ENCODE measurements at regions not wholly inside any gene's neighbourhood (a gene's known extent, or its start where the extent isn't known, plus 50 kb on each side); places are given as distances from the start of the nearest gene placed in this dataset.
"Not testable (repeated sequence)": the region's sequence is repeated elsewhere in the genome, so short reads cannot be mapped to it uniquely, and the experiment has no call there.

GRCh38 chr5:163961230-163961629, 455.8 kb downstream of the MAT2B start:
- H3K4me3 Mint-ChIP-seq; intact Hi-C loops (cut with micrococcal nuclease); H3K4me1 Mint-ChIP-seq (ENCODE audit: low read depth); H3K27me3 Mint-ChIP-seq; H3K36me3 Mint-ChIP-seq; H3K27ac Mint-ChIP-seq; DNase-seq; H3K9me3 Mint-ChIP-seq; CTCF ChIA-PET; POLR2A ChIA-PET: not testable (repeated sequence)

- no peak for DNase-seq
- intact Hi-C loops (cut with micrococcal nuclease), result no loop called here
- Mint-ChIP-seq H3K27ac (no peak overlapping the region), H3K36me3 (no peaks in the 10 kb centered on the region), H3K9me3 (no peaks in the 10 kb centered on the region), H3K4me1 (ENCODE audit: low read depth) (no peaks in the 10 kb centered on the region), H3K27me3 (no peaks in the 10 kb centered on the region), H3K4me3 (no peak overlapping the region)
- CTCF ChIA-PET, result no interaction called here
- POLR2A ChIA-PET, result no interaction called here
These were observed 458.5 kb downstream of the MAT2B start for GRCh38 chr5:163963881-163964280.

- Mint-ChIP-seq H3K27me3 (no peaks in the 10 kb centered on the region), H3K36me3 (no peaks in the 10 kb centered on the region), H3K4me3 (no peak overlapping the region), H3K4me1 (ENCODE audit: low read depth) (no peaks in the 10 kb centered on the region), H3K27ac (no peak overlapping the region), H3K9me3 (no peaks in the 10 kb centered on the region)
- no peak for DNase-seq
- POLR2A ChIA-PET, result no interaction called here
- intact Hi-C loops (cut with micrococcal nuclease), result no loop called here
- CTCF ChIA-PET, result no interaction called here
These were observed 459.3 kb downstream of the MAT2B start for GRCh38 chr5:163964671-163965070.

- H3K9me3 Mint-ChIP-seq, result peaks cover 4% of the 10 kb centered on the region
- H3K27me3 Mint-ChIP-seq, result no peaks in the 10 kb centered on the region
- intact Hi-C loops (cut with micrococcal nuclease), result no loop called here
- POLR2A ChIA-PET, result no interaction called here
- H3K4me1 Mint-ChIP-seq (ENCODE audit: low read depth), result no peaks in the 10 kb centered on the region
- no peak for DNase-seq
- no peaks in the 10 kb centered on the region for H3K36me3 Mint-ChIP-seq
- no peak overlapping the region for H3K27ac Mint-ChIP-seq
- no peak overlapping the region for H3K4me3 Mint-ChIP-seq
- CTCF ChIA-PET, result no interaction called here
These were observed 461.8 kb downstream of the MAT2B start for GRCh38 chr5:163967268-163967667.

GRCh38 chr5:163968651-163969050, 463.2 kb downstream of the MAT2B start:
- H3K27ac Mint-ChIP-seq, result no peak overlapping the region
- peaks cover 7% of the 10 kb centered on the region for H3K9me3 Mint-ChIP-seq
- CTCF ChIA-PET, result no interaction called here
- intact Hi-C loops (cut with micrococcal nuclease), result no loop called here
- H3K27me3 Mint-ChIP-seq, result no peaks in the 10 kb centered on the region
- POLR2A ChIA-PET, result no interaction called here
- H3K4me1 Mint-ChIP-seq (ENCODE audit: low read depth), result no peaks in the 10 kb centered on the region
- no peak overlapping the region for H3K4me3 Mint-ChIP-seq
- no peaks in the 10 kb centered on the region for H3K36me3 Mint-ChIP-seq
- no peak for DNase-seq

- peaks cover 6% of the 10 kb centered on the region for H3K9me3 Mint-ChIP-seq
- intact Hi-C loops (cut with micrococcal nuclease), result no loop called here
- H3K27ac Mint-ChIP-seq, result no peak overlapping the region
- no peak overlapping the region for H3K4me3 Mint-ChIP-seq
- CTCF ChIA-PET, result no interaction called here
- no peaks in the 10 kb centered on the region for H3K27me3 Mint-ChIP-seq
- H3K4me1 Mint-ChIP-seq (ENCODE audit: low read depth), result no peaks in the 10 kb centered on the region
- POLR2A ChIA-PET, result no interaction called here
- no peak for DNase-seq
- no peaks in the 10 kb centered on the region for H3K36me3 Mint-ChIP-seq
These were observed 471.3 kb downstream of the MAT2B start for GRCh38 chr5:163976696-163977095.

GRCh38 chr5:163978897-163979296, 473.5 kb downstream of the MAT2B start:
- intact Hi-C loops (cut with micrococcal nuclease), result no loop called here
- Mint-ChIP-seq H3K36me3 (no peaks in the 10 kb centered on the region), H3K27ac (no peak overlapping the region), H3K9me3 (no peaks in the 10 kb centered on the region), H3K4me1 (ENCODE audit: low read depth) (no peaks in the 10 kb centered on the region), H3K27me3 (no peaks in the 10 kb centered on the region), H3K4me3 (no peak overlapping the region)
- CTCF ChIA-PET, result no interaction called here
- DNase-seq, result no peak
- POLR2A ChIA-PET, result no interaction called here

GRCh38 chr5:163988566-163988965, 483.1 kb downstream of the MAT2B start:
- no peak for DNase-seq
- ChIA-PET CTCF (interaction anchor here (0.6 kb wide), 1 partner anchor 150 kb away, joined by 3 read pairs; no protein-coding TSS in a partner anchor), POLR2A (no interaction called here)
- peaks cover 6% of the 10 kb centered on the region for H3K9me3 Mint-ChIP-seq
- no peaks in the 10 kb centered on the region for H3K27me3 Mint-ChIP-seq
- no peaks in the 10 kb centered on the region for H3K36me3 Mint-ChIP-seq
- H3K4me1 Mint-ChIP-seq (ENCODE audit: low read depth), result no peaks in the 10 kb centered on the region
- no peak overlapping the region for H3K4me3 Mint-ChIP-seq
- intact Hi-C loops (cut with micrococcal nuclease), result no loop called here
- no peak overlapping the region for H3K27ac Mint-ChIP-seq

GRCh38 chr5:163993126-163993525, 487.7 kb downstream of the MAT2B start:
- ChIA-PET POLR2A (no interaction called here), CTCF (no interaction called here)
- no peak for DNase-seq
- H3K9me3 Mint-ChIP-seq, result peaks cover 3% of the 10 kb centered on the region
- intact Hi-C loops (cut with micrococcal nuclease), result no loop called here
- no peaks in the 10 kb centered on the region for H3K4me1 Mint-ChIP-seq (ENCODE audit: low read depth)
- no peaks in the 10 kb centered on the region for H3K27me3 Mint-ChIP-seq
- no peak overlapping the region for H3K4me3 Mint-ChIP-seq
- H3K36me3 Mint-ChIP-seq, result no peaks in the 10 kb centered on the region
- no peak overlapping the region for H3K27ac Mint-ChIP-seq

- POLR2A ChIA-PET, result no interaction called here
- intact Hi-C loops (cut with micrococcal nuclease), result no loop called here
- no peaks in the 10 kb centered on the region for H3K27me3 Mint-ChIP-seq
- H3K9me3 Mint-ChIP-seq, result peaks cover 3% of the 10 kb centered on the region
- no peak overlapping the region for H3K4me3 Mint-ChIP-seq
- H3K27ac Mint-ChIP-seq, result no peak overlapping the region
- no peaks in the 10 kb centered on the region for H3K36me3 Mint-ChIP-seq
- no peak for DNase-seq
- CTCF ChIA-PET, result no interaction called here
- H3K4me1 Mint-ChIP-seq (ENCODE audit: low read depth), result no peaks in the 10 kb centered on the region
These were observed 489.8 kb downstream of the MAT2B start for GRCh38 chr5:163995206-163995605.

GRCh38 chr5:163997965-163998364, 492.5 kb downstream of the MAT2B start:
- CTCF ChIA-PET, result no interaction called here

GRCh38 chr5:164000241-164000640, 494.8 kb downstream of the MAT2B start:
- no peak for DNase-seq
- CTCF ChIA-PET, result no interaction called here
- POLR2A ChIA-PET, result no interaction called here
- intact Hi-C loops (cut with micrococcal nuclease), result no loop called here
- Mint-ChIP-seq H3K4me3 (no peak overlapping the region), H3K27ac (no peak overlapping the region), H3K9me3 (peaks cover 4% of the 10 kb centered on the region), H3K36me3 (no peaks in the 10 kb centered on the region), H3K27me3 (no peaks in the 10 kb centered on the region), H3K4me1 (ENCODE audit: low read depth) (no peaks in the 10 kb centered on the region)

More at GRCh38 chr5:163997965-163998364, 492.5 kb downstream of the MAT2B start:
- intact Hi-C loops (cut with micrococcal nuclease), result no loop called here
- Mint-ChIP-seq H3K9me3 (peaks cover 4% of the 10 kb centered on the region), H3K36me3 (no peaks in the 10 kb centered on the region), H3K27ac (no peak overlapping the region), H3K4me1 (ENCODE audit: low read depth) (no peaks in the 10 kb centered on the region), H3K27me3 (no peaks in the 10 kb centered on the region), H3K4me3 (no peak overlapping the region)
- POLR2A ChIA-PET, result no interaction called here
- no peak for DNase-seq

- no peak overlapping the region for H3K27ac Mint-ChIP-seq
- H3K4me1 Mint-ChIP-seq (ENCODE audit: low read depth), result no peaks in the 10 kb centered on the region
- POLR2A ChIA-PET, result no interaction called here
These were observed 495.4 kb downstream of the MAT2B start for GRCh38 chr5:164000819-164001218.

GRCh38 chr5:164002214-164002613, 496.8 kb downstream of the MAT2B start:
- POLR2A ChIA-PET, result no interaction called here
- H3K27me3 Mint-ChIP-seq, result no peaks in the 10 kb centered on the region
- peaks cover 4% of the 10 kb centered on the region for H3K9me3 Mint-ChIP-seq
- CTCF ChIA-PET, result interaction anchor here (0.6 kb wide), 1 partner anchor 767 kb away, joined by 3 read pairs; no protein-coding TSS in a partner anchor
- H3K36me3 Mint-ChIP-seq, result no peaks in the 10 kb centered on the region
- H3K4me3 Mint-ChIP-seq, result no peak overlapping the region
- intact Hi-C loops (cut with micrococcal nuclease), result no loop called here
- no peak overlapping the region for H3K27ac Mint-ChIP-seq
- H3K4me1 Mint-ChIP-seq (ENCODE audit: low read depth), result no peaks in the 10 kb centered on the region
- DNase-seq, result no peak

More at GRCh38 chr5:164000819-164001218, 495.4 kb downstream of the MAT2B start:
- intact Hi-C loops (cut with micrococcal nuclease), result no loop called here
- Mint-ChIP-seq H3K4me3 (no peak overlapping the region), H3K36me3 (no peaks in the 10 kb centered on the region), H3K9me3 (peaks cover 4% of the 10 kb centered on the region), H3K27me3 (no peaks in the 10 kb centered on the region)
- DNase-seq, result no peak
- CTCF ChIA-PET, result no interaction called here
